GM21367 (cell line): ENCODE measurements at regions not wholly inside any gene's neighbourhood (a gene's known extent, or its start where the extent isn't known, plus 50 kb on each side); places are given as distances from the start of the nearest gene placed in this dataset.
"Not testable (repeated sequence)": the region's sequence is repeated elsewhere in the genome, so short reads cannot be mapped to it uniquely, and the experiment has no call there.

ENCODE experiments used
- ATAC-seq: cut with Tn5 transposase; IDR thresholded peaks from one replicate; pipeline ENCODE4 v1.9.1; 2021; ENCODE audit not compliant: unreplicated experiment

GRCh38 chr6:19210849-19211590 lies 626.1 kb upstream of the ID4 start:
- no peak for ATAC-seq

GRCh38 chr6:19214231-19214630 lies 622.9 kb upstream of the ID4 start:
- no peak for ATAC-seq

DNA sequence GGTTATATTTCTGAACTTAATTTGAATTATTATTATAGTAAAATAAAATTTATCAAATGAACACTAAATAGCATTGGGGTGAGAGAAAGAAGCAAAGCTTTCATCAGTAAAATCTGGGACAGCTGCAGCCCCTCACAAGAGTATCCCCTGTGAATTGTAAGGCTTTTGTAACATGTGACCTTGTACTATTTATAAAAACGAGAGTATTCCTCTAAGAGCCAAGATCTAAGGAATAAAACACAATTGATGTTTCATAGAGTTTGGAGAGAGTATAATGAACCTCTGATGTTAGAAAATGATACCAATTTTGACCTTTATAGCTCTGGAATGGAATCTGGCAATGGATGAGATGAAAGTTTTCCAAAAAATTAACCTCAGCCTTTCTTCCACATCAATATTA lies 617.2 kb upstream of the ID4 start:
- no peak for ATAC-seq

GRCh38 chr6:19231878-19232561 lies 605.1 kb upstream of the ID4 start:
- ATAC-seq, result no peak

DNA sequence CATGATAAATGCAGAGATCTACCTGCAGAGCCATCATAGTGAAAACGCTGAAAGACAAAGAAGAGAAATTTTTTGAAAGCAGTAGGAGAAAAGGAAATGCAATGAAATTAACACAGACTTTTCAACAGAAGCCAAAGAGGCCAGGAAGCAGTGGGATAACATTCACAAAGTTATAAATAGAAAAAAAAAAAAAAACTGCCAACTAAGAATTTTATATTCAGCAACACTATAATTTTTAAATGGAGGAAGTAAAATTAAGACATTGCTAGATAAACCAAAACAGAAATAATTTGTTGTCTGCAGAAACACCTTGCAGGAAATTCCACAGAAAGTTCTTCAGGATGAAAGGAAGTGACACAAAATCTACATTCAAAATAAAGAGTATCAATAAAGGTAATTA lies 591.5 kb upstream of the ID4 start:
- no peak for ATAC-seq

DNA sequence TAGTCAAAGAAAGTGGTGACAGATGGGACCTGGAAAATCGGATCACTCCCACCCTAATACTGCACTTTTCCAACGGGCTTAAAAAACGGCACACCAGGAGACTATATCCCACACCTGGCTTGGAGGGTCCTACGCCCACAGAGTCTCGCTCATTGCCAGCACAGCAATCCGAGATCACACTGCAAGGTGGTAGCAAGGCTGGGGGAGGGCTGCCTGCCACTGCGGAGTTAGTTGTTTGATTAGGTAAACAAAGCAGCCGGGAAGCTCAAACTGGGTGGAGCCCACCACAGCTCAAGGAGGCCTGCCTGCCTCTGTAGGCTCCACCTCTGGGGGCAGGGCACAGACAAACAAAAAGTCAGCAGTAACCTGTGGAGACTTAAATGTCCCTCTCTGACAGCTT lies 590.0 kb upstream of the ID4 start:
- not testable (repeated sequence) for ATAC-seq

DNA sequence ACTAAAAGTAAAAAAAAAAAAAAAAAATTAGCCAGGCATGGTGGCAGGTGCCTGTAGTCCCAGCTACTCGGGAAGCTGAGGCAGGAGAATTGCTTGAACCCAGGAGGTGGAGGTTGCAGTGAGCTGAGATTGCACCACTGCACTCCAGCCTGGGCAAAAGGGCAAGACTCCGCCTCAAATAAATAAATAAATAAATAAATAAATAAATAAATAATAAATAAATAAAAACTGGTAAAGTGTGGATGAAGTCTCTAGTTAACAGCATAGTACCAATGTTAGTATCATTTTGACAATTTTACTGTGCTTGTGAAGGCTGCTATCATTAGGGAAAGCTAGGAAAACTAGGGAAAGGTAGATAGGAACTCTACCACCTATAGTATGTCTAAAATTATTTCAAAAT lies 581.0 kb upstream of the ID4 start:
- not testable (repeated sequence) for ATAC-seq

GRCh38 chr6:19261642-19262041 lies 575.5 kb upstream of the ID4 start:
- ATAC-seq, result no peak

GRCh38 chr6:19268117-19268516 lies 569.1 kb upstream of the ID4 start:
- ATAC-seq, result no peak

- no peak for ATAC-seq
Observed at GRCh38 chr6:19268718-19269117, 568.5 kb upstream of the ID4 start.

DNA sequence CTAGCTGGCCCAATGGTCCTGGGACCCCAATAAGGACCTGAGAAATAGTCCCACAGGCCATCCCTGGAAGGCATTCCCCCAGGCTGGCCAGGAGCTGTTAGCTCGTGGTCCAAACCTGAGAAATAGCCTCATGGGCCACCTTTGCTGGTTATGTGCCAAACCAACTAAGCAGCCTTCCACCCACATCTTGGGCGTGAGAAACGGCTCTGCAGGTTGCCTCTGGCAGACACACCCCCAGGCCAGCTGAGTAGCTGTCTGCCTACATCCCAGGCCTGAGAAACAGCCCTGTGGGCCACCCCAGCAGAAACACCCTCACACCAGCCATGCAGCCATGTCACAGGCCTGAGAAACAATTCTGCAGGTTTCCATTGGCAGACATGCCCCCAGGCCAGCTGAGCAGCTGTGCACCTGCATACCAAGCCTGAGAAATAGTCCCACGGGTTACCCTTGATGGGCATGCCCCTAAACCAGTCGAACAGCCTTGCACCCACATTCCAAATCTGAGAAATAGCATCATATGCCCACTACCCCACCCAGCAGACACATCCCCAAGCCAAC lies 567.8 kb upstream of the ID4 start:
- ATAC-seq, result no peak

GRCh38 chr6:19270616-19271015 lies 566.6 kb upstream of the ID4 start:
- ATAC-seq, result no peak

- ATAC-seq, result no peak
Observed at GRCh38 chr6:19279273-19279684, 557.9 kb upstream of the ID4 start.

DNA sequence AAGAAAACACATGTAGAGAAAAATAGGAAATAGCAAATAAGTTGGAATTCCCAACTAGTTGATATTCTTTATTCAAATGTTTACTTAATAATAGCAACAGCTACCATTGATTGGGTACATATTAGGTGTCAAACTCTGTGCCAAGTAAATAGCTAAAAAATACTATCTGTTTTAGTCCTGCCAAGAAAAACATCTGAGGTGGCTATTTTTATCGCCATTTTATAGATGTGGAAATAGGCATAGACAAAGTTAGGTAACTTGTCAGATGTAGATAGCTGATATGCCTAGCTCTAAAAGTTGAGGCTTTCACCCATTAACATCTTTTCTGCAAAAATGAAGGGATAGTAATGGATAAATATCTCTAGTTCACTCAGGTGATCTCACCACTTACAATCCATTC lies 549.2 kb upstream of the ID4 start:
- ATAC-seq, result no peak

GRCh38 chr6:19289457-19289856 lies 547.7 kb upstream of the ID4 start:
- no peak for ATAC-seq

GRCh38 chr6:19297880-19298279 lies 539.3 kb upstream of the ID4 start:
- no peak for ATAC-seq

- ATAC-seq, result no peak
Observed at GRCh38 chr6:19298421-19298820, 538.7 kb upstream of the ID4 start.

GRCh38 chr6:19299129-19299528 lies 538.0 kb upstream of the ID4 start:
- no peak for ATAC-seq

GRCh38 chr6:19301980-19302379 lies 535.2 kb upstream of the ID4 start:
- no peak for ATAC-seq

DNA sequence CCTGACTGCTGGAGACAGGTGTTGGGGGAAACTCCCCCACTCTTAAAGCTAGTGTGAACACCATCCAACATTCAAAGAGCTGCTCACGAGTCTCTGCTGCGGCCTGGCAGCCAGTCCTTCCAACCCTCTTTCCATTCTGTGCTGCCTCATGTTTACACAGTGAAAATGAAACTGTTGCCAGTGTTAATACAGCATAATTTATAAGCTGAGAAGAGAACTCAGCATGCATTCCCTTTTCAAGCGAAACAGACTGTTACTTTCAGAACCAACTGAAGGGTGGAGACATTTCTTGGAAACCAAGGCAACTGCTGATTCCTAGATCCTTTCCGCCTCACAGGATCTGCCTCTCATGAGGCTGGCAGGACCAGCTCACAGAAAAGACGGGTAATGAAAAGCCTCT lies 533.8 kb upstream of the ID4 start:
- ATAC-seq, result no peak

DNA sequence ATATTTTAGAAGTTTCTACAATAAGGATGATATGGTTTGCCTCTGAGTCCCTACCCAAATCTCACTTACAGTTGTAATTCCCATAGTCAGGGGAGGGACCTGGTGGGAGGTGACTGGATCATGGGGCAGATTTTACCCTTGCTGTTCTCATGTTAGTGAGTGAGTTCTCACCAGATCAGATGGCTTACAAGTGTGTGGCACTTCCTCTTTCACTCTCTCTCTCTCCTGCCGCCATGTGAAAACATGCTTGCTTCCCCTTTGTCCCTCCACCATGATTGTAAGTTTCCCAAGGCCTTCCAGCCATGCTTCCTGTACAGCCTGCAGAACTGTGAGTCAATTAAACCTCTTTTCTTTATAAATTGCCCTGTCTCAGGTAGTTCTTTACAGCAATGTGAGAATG lies 527.5 kb upstream of the ID4 start:
- no peak for ATAC-seq

DNA sequence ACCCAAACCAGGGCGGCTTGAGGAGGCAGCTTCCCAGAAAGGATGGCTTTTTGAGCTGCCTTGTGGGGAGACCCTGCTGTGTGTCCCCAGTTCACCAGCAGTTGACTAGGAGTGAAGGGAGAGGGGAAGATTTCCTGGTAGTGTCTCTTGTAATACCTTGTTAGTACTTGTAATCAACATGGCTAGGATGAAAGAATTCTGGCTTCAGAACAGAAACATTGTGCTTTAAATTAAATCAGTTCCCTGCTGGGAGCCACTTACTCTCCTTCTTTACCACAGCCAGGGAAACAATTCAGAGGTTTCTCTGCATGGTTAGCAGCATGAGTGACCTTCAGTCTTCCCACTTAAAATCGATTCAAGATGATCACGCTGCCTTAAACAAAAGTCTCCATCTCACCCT lies 525.4 kb upstream of the ID4 start:
- no peak for ATAC-seq
